ENCODE measurements at regions not wholly inside any gene's neighbourhood (a gene's known extent, or its start where the extent isn't known, plus 50 kb on each side); places are given as distances from the start of the nearest gene placed in this dataset.

DNA sequence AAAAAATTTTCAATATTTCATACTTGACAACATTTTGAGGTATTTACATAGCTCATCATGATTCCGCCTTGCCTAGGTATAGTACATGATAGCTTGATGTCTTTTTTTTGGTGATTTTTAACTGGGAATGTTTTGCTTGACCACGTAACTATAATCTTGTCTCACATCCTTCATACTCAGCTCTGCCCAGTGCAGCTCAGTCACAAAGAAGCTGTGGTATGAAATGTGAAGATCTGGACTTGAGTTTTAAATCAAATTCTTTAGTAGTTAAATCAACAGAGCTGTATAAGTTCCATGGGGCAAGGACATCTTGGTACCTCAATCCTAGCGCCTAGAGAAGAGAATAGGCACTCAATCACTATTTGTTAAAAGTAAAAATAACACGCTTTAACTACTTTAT is 276.3 kb upstream of the DKK2 start:
- no peak for DNase-seq

DNA sequence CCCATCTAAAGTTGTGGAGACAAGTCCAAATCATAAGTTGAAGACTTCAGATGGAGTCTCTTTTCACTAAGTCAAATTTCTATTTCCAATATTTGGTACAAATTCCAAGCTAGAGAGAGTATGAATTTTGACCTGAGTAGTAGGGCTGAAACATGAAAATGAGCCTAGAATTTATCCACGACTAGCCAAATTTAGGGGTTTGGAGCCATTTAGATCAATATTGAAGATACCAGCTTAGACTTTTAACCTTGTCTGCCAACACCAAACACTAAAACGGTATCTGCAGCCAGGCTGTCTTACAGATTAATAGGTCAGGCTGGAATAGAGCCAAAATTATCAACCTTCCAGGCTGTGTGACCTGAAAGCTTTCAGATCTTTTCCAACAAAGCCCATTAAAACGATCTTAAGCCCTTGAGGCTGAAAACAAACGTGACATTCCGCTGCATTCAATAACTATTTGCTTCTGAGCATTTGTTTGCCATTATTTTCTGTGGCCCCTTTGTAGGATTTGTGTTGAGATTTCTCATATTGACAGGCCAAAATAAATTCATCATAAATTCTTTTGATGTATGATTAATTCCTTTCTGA is 268.7 kb upstream of the DKK2 start:
- DNase-seq: no peak

DNA sequence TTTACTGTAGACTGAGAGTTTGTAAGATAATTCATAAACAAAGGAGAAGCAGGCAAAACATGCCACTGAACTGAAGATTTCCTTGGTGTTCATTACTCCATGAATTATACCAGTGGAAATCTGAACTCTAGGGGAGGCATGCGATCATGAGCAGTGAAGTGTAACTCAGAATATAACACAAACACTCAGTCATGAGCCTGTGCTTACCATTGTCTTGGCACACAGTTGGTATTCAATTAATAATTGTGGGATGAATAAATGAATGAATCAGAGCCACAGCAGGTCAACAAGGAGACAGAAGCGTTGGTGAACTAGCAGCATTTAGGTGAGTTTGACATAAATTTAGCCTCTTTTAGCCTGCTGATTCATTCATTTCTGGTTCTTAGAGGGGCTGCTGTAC is 263.5 kb upstream of the DKK2 start:
- DNase-seq: no peak

DNA sequence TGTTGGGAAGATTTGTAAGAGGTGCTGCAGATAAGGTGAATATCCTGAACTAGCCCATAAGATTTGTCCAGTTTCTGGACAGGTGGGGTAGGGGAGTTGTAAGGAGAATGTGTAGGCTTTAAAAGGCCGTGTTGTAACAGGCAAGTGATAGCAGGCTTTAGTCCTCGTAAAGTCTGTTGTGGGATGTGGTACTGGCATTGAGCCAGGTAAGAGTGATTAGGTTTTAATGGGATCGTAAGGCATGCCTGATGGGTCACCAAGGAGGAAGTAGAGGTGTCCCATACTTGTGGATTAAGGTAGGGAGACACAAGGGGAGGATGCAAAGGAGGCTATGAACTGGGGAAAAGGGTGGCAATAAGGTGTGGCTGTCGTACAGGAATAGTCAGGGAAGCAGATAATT is 256.9 kb upstream of the DKK2 start:
- DNase-seq: no peak

DNA sequence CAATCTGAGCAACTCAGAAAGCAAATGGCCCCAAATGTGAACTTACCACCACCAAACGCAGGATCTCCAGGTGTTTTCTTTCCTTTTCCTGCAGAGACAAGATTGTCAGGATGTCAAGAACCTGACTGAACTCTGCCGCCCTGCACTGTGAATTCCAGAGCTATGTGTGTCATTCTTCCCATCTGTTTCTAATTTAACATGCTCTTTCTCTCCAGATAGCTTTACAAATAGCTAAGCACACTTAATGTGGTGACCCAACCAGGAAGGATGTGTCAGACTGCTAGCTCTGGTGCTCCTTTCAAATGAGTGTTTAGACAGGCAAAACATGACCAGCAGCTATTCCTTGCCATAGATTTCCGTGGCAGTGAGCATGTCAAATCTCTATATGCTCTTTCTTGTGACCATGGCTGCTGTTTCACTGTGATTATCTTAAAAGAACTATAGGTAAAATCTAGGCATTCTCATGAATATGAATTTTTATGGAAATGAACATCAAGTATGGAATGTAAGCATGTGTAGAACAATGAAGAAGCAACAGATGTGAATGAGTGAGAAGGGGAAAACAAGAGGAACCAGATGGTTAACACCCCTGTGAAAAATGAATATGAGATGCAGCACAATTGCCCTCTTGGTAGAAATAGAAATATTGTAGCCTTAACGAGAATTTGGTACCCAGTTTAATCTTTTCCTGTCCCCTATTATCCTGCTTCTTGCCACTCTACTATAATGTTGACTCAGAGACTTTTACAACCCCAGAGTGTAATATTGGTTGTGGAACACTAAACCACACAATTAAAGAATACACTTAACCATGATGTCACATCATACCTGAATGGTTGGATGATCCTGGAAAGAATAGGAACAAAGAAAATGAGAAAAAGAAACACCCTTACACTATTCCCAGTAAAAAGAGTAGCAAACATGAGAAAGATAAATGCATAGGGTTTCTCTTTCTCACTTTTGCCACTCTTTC is 247.8 kb upstream of the DKK2 start:
- DNase-seq: no peak

DNA sequence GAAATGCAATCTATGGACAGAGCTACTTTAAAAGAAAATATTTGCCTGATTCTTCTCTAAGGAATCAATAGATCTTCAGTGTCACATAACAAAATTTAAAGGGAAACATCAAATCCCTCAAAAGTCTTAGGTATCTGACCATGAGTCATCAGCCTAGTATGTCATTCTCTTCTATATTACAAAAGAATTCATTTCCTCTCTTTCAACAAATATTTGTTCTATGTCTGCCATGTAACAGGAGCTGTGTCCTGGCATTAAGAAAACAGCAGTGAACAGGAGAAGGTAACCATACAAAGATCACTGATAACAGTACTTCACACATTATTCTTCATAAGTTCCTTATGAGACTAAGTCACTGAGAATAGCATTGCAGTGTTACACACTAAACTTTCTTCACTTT is 243.6 kb upstream of the DKK2 start:
- no peak for DNase-seq

DNA sequence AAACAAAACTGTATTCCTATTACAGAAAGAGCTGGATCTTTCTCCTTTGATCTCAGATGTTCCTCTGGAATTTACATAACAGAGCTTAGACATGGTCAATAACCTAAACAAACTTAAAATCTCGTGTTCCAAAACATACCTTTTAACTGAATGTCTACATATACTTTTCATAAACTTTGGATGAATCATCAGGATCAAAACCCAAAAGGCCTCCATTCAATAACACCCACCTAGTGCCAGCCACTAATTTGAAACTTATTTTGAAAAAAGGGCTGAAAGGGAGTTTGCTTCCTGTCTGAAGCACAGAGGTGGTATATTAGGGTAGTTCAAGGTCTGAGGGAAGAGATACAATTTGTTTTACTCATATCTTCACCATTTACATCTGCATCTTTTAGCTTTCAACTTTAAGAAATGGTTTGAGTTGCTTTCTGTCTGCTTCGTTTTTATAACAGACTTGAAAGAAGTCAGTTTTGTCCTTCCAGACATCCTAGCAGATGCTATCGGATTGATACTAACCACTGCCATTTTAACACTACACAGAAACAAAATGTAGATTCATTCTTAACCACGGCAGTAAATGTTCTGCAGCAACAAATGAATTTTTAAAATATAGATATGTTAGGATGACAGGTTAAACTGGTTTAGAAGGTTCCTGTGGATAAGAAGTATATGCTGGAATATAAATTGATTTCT is 242.8 kb upstream of the DKK2 start:
- no peak for DNase-seq

DNA sequence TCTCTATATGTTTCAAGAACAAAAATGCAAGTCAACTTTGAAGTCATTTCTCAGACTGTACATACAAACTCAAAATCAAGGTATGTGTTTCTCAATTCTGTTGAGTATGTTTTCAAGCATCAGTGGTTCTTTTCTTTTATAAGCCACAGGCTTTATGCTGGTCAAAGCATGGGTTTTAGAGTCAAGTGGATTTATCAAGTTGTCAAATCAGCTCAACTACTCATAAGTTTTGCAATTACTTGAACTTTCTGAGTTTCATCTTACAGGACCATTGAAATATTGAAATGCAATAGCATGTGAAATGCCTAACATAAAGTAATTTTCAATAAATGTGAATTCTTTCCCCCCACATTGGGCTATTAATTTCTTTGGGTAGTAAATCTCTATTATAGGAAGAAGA is 239.9 kb upstream of the DKK2 start:
- no peak for DNase-seq

DNA sequence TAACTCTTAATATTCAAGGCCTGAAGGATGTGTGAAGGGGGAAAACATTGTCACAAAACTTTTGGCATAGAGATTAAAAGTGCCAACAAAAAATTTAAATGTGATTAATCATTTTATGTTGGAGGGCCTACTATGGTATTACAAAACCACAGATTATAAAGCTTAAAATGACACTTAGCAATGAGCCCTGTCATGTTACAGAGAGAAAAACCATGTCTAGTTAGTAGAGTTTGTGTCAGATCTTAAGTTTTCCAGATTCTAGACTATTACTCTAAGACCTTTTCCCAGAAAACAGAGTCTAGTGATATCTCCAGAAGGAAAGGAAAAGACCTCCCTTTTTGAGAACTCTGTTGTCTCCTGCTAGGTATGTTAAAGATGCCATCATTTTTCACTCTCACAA is 239.1 kb upstream of the DKK2 start:
- DNase-seq: no peak

DNA sequence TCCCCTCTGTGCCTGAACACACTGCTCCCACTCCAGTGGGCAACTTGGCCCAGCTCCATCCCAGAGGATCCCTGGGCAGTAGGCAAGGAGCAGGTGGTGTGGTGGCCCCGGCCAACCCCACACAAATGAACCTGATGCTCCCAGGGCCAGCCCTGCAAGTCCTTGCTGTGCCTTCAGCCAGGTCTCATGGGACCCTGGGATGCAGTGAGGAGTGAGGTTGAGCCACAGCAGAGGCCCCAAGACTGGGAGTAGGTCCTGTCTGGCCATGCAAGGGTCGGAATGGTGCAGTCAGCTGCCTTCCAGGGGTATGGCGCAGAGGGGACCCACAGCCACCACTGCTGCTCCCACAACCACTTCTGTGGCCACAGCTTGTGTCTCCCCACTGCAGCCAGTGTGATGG is 234.5 kb upstream of the DKK2 start:
- no peak for DNase-seq

DNA sequence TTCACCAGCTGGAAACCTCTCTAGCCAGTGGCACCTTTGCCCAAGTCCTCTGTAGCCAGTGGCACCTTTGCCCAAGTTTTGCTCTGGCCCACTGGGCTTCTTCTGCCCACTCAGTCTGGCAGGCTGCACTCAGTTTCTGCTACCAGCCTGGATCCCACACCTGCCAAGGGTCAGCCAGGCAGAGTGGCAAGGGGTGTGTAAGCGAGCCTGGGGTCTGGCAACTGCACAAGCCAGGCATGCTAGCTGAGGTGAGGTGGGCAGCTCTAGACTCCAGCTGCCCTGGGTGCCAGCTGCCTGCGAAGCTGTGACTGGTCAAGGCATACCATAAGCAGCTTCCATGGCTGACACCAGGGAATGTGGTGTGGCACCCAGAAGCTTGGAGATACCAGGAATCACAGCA is 233.1 kb upstream of the DKK2 start:
- no peak for DNase-seq

DNA sequence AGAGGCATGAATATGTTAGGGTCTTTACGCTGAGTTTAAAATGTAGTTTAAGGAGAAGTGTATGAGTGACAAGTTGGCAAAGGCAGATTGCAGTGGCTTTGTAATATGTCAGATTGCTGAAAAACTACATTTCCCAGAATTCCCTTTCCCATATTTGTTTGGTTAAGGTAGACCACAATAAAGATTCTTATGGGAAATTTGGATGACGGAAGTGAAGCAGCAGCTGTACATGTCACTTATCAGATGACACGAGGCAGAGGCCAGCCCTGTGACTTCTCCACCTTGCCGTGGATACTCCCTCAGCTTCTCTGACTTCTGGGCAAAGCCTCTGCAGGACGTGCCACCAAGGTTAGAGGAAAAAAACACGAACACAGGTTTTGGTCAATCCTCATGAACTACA is 229.7 kb upstream of the DKK2 start:
- no peak for DNase-seq

DNA sequence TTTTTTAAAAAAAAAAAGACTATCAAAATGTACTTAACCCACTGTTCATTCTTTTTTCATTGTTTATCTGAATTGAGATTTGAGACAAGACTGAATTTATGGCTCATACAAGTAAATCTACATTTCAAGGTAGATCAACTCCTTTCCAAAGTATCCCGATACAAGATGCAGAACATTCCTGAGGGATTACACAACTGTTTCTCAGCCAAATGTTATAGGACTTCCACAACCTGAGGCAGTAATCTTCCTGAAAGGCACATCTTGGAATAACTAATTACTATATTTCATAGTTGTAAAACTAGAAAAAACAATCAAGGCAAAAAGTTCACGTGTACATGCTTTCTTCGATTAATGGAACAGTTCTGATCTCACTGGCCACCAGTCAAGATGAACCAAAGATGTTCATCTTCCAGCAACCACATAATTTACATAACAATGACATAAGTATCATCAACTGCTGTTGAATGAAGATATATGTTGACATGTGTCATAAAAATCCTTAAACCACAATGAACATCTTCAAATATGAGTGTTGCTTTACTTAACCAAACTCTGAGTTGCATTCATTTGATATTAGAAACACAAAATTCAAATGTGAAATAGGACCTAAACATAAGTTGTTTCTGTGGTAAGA is 225.2 kb upstream of the DKK2 start:
- DNase-seq: no peak

DNA sequence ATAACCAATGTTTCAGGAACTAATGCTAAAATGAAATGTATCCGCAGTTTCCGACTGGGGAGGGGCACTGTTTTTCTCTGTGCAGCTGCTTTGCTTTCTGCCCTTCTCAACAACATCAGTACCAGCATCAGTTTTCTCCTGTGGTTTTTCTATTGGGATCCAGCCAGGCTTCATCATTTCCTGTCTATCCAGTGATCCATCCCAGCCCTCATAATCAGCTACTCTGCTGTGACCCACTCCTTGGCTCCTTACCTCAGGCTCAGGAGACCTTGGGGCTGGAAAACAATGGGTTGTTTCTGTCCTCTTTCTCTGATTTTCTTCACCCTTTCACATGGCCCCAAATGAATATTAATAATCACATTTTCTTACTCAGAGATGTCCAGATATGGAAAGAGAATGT is 222.2 kb upstream of the DKK2 start:
- no peak for DNase-seq

DNA sequence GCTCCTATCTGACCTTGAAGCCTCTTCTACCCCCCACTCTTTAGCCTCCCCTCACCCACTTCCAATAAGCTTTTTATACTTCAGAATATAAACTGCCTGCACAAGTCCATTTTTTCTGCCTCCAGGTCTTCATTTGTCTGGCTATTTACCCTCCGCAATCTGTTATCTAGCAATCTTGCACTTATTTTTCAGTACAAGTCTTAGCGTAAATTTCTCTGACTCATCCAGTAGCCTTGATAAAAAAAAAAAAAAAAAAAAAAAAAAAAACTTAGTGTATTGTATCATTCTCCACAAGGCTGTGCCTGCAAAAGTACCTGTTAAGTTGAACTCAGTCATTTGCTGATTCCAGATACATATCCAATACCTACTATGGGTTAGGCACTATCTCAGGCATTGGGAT is 219.5 kb upstream of the DKK2 start:
- DNase-seq: no peak

DNA sequence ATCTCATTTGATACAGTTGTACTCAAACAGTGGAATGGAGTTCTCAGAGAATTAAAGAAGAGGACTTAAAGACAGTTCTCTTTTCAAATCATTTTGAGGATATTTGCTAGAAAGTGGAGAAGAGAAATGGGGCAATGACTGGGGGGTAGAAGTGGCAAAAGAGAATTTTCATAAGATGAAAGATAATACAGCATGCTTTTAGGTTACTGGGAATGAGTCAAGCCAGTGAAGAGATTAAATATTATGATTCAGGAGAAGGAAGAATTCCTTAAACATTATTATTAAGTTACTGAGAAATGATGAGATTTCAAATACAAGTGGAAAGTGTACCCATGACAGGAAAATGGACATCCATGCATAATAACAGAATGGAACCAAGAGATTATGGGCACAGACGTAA is 219.0 kb upstream of the DKK2 start:
- no peak for DNase-seq

DNA sequence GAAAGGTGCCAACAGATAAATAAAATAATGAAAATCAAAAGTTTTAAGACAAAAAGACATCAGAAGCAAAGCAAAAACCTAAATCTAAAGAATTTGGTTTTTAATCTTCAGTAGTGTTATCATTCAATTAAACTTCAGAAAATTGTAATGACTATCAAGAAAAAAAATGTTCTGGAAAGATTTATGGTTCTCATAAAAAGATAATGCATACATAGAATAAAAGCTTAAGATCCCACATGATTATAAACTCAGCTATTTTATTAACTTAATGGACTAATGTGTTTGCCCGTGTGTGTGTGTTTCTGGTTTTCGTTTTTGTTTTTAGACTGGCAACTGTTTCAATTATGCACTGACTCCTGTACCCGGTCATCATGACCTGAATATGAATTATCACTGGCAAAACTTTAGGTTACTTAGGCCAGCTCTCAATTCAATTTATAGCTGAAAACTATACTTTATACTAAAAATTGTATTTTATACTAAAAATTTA is 217.5 kb upstream of the DKK2 start:
- no peak for DNase-seq

DNA sequence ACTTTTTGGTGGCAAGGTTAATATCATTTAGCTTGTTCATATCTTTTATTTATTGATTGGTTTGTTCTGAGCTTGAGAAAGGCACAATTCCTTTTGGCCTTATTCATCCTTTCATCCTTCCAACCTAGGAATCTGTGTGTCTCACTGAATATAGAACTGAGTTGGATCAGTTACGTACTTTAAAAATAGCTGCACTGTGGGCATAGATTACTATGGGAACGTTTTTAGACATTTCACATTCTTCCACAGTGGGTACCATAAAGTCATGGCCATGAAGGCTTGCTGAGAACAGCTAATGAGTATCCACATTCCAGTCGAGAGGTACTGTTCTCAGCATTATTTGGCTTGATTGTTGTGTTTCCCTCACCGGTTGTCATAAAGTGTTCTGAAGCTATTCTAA is 217.0 kb upstream of the DKK2 start:
- no peak for DNase-seq

DNA sequence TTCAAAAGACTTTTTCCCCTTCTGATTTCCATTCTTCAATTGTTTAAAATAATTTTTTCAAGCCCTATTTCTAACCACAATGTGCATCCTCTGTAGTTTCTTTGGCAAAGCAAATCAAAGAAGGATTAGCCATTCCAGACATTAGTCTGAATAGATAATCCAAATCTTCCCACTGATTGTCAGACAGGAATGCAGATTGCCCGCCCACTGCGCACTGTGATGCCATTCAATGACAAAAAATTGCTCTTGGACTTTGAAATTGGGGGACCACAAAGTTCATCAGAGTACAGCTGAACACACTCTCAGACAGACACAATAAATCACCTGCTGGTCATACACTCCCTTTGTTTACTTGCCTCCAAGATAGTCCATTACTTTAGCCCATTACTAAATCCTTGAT is 216.5 kb upstream of the DKK2 start:
- DNase-seq: no peak

DNA sequence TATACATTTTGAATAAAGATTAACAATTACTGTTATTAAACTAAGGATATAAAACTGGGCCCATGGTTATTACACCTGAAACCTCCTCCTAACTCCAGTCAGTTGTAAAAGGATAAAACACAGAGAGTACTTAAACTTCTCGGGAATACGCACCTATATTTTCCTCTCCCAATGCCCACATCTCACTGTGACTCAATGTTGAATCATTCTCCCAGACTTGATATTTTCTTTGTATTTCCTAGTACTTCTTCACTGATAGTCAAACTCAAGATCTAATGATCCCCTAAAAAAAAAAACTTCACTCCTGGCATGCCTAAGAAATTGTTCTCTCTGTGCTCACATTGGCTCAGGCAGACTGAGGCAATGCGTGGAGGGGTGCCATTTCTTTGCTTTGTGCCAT is 212.5 kb upstream of the DKK2 start:
- no peak for DNase-seq

DNA sequence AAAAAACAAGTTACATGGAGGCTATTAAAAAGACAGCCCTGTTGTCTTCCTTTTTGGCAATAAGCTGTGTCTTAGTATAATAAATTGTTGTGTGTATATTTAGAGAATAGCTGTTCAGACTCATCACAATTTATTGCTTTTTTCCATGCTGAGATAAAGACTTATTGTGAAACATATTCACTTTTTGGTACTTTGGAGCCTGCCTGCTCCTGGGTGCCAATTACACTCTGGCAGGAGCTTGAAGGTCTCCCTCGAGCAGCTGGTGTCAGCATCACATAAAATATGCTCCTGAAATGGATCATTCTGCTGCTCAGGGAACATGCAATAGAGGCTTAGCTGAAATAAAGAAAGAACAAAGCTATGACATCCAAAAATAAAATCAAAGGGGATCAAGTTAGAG is 211.6 kb upstream of the DKK2 start:
- DNase-seq: no peak

DNA sequence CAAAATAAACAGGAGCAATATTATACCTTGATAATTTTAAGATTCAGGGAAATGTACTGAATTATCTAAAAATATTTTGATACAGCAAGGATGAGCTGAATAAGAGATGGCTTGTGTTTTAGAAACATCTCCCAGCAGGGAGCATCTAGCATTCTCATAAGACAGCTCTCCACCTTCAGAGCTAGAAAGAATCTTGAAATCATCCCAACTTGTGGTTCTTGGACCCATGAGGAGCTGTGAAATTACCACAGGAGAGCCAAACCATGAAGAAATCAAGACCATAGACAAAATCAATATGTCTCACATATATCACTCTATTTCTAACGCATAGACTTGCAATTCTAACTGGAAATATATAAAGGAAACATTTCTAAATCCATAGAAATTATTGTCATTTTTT is 210.6 kb upstream of the DKK2 start:
- DNase-seq: no peak

DNA sequence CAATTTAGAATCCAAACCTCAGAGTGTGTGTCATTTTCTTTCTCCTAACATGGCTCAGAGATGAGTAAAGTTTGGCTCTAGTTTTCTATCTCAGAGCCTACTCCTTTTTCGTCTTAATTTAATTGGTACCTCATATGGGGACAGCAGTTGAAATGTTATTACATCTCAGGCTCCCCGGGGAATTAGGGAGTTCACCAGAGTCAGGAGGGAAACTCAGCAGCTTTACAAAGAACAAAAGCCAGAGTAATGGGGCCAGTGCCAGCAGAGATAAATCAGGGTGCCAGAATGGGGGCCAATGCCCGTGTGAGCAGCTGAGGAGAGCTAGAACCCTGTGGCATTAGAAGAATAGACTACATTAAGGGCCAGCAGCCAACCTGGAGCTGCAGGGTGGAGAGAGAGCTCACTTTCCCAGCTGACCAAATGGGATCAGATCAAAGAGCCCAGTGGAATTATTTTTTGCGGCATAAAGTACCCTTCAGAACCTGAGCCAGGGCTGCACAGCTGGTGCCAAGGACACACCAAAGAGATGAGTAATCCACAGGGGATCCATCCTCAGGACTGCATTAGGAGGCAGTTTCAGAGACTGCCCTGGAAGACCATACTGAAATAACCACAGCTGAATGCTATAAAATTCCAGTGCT is 207.1 kb upstream of the DKK2 start:
- no peak for DNase-seq
